CD4-positive, alpha-beta T cell treated with Interleukin-10 for 1 hour (primary cell): ENCODE measurements at regions not wholly inside any gene's neighbourhood (a gene's known extent, or its start where the extent isn't known, plus 50 kb on each side); places are given as distances from the start of the nearest gene placed in this dataset.

Source experiments
- DNase-seq: peaks from one replicate; pipeline ENCODE4 v3.0.0-alpha.2; 2020

GRCh38 chr19:30154410-30154809 lies 212.4 kb downstream of the URI1 start:
- no peak for DNase-seq

- no peak for DNase-seq
Measured at GRCh38 chr19:30155381-30156200, 213.6 kb downstream of the URI1 start.

GRCh38 chr19:30156646-30157045 lies 214.6 kb downstream of the URI1 start:
- no peak for DNase-seq

GRCh38 chr19:30158067-30158892 lies 213.9 kb upstream of the ZNF536 start:
- DNase-seq = no peak

- no peak for DNase-seq
Measured at GRCh38 chr19:30158893-30159245, 213.3 kb upstream of the ZNF536 start.

GRCh38 chr19:30159636-30160035 lies 212.5 kb upstream of the ZNF536 start:
- no peak for DNase-seq

GRCh38 chr19:30160426-30160825 lies 211.8 kb upstream of the ZNF536 start:
- DNase-seq = no peak

GRCh38 chr19:30161021-30161655 lies 211.0 kb upstream of the ZNF536 start:
- DNase-seq = no peak

GRCh38 chr19:30161770-30162169 lies 210.4 kb upstream of the ZNF536 start:
- DNase-seq = no peak

- DNase-seq = no peak
Measured at GRCh38 chr19:30162718-30163117, 209.5 kb upstream of the ZNF536 start.

- no peak for DNase-seq
Measured at GRCh38 chr19:30163663-30164062, 208.5 kb upstream of the ZNF536 start.

- DNase-seq = no peak
Measured at GRCh38 chr19:30165228-30165813, 206.9 kb upstream of the ZNF536 start.

GRCh38 chr19:30167206-30167868 lies 204.8 kb upstream of the ZNF536 start:
- no peak for DNase-seq

GRCh38 chr19:30167976-30168635 lies 204.1 kb upstream of the ZNF536 start:
- no peak for DNase-seq

GRCh38 chr19:30168760-30169159 lies 203.4 kb upstream of the ZNF536 start:
- DNase-seq = no peak

GRCh38 chr19:30169196-30169900 lies 202.8 kb upstream of the ZNF536 start:
- no peak for DNase-seq

GRCh38 chr19:30170081-30170480 lies 202.1 kb upstream of the ZNF536 start:
- DNase-seq = no peak

- no peak for DNase-seq
Measured at GRCh38 chr19:30170495-30171137, 201.6 kb upstream of the ZNF536 start.

GRCh38 chr19:30171138-30171635 lies 201.0 kb upstream of the ZNF536 start:
- DNase-seq = no peak

GRCh38 chr19:30171795-30172612 lies 200.2 kb upstream of the ZNF536 start:
- no peak for DNase-seq
